ENCODE measurements at regions not wholly inside any gene's neighbourhood (a gene's known extent, or its start where the extent isn't known, plus 50 kb on each side); places are given as distances from the start of the nearest gene placed in this dataset.

GRCh38 chr7:34406848-34407530 lies 251.0 kb upstream of the NPSR1 start (continued):
- TF ChIP-seq CEBPB (IDR thresholded peaks at IDR 0.05; ENCODE audit: low read depth) = no peak
- TF ChIP-seq REST (IDR thresholded peaks at IDR 0.05; ENCODE audit: low read depth) = no peak
- TF ChIP-seq MAX (IDR thresholded peaks at IDR 0.05) = no peak
- no peak for TF ChIP-seq CBX3 (IDR thresholded peaks at IDR 0.05; ENCODE audit: low read depth)
- TF ChIP-seq POLR2AphosphoS5 (IDR thresholded peaks at IDR 0.05; ENCODE audit: low read depth, low read length) = no peak
- no peak for TF ChIP-seq RAD21 (IDR thresholded peaks at IDR 0.05; ENCODE audit: low read depth)

GRCh38 chr7:34407586-34407985 lies 250.4 kb upstream of the NPSR1 start:
- H3K9me3 ChIP-seq (ENCODE audit: control insufficient read depth in 1 of 2, insufficient read depth in 1 of 2, low read depth in 1 of 2, low read length in 2 of 2) = no peaks in the 10 kb centered on the region

More at GRCh38 chr7:34407586-34407985, 250.4 kb upstream of the NPSR1 start:
- no peaks in the 10 kb centered on the region for H4K20me1 ChIP-seq (ENCODE audit: insufficient read depth)
- no peak overlapping the region for H2AFZ ChIP-seq (ENCODE audit: low read depth, low read length, poor library complexity, severe bottlenecking)
- TF ChIP-seq TCF7L2 (IDR thresholded peaks at IDR 0.05; ENCODE audit: borderline replicate concordance, extremely low read depth, insufficient read depth, insufficient read length) = no peak
- no peak for TF ChIP-seq YY1 (IDR thresholded peaks at IDR 0.05; ENCODE audit: extremely low read depth, insufficient replicate concordance, low read depth, low read length)
- TF ChIP-seq SIN3A (IDR thresholded peaks at IDR 0.05; ENCODE audit: low read depth) = no peak
- no peak for DNase-seq (ENCODE audit: low read depth, low spot score)
- H3K36me3 ChIP-seq (ENCODE audit: control insufficient read depth in 1 of 2, insufficient read depth in 2 of 2, low read length in 2 of 2) = no peaks in the 10 kb centered on the region
- BruUV-seq (replicated peaks) = no TSS peak
- no peaks in the 10 kb centered on the region for H3K79me2 ChIP-seq (ENCODE audit: insufficient read depth, low read length)
- ATAC-seq = no peak
- H3K9ac ChIP-seq (ENCODE audit: low read length) = no peak overlapping the region
- ChIA-PET CTCF (no interaction called here), RAD21 (ENCODE audit: low non-redundant PET in 1 of 2, low total read pairs in 2 of 2, uncharacterized antibody in 2 of 2, unreplicated experiment in 2 of 2) (no interaction called here), POLR2A (no interaction called here)
- intact Hi-C loops (cut with micrococcal nuclease) = no loop called here
- no peaks in the 10 kb centered on the region for H3K27me3 ChIP-seq (ENCODE audit: insufficient read depth, low read length)
- H3K4me3 ChIP-seq (replicated peaks in 1 of 2; ENCODE audit: low read depth in 1 of 2, low read length in 2 of 2) = no peak overlapping the region
- H3K9me2 ChIP-seq (ENCODE audit: insufficient read depth) = no peaks in the 10 kb centered on the region
- H3K4me1 ChIP-seq (ENCODE audit: control insufficient read depth in 1 of 2, insufficient read depth in 2 of 2, low read length in 2 of 2) = no peaks in the 10 kb centered on the region
- no peak overlapping the region for H3K27ac ChIP-seq (ENCODE audit: low read depth, low read length)
- no peak overlapping the region for H3K4me2 ChIP-seq (ENCODE audit: low read length)
